ENCODE measurements at regions not wholly inside any gene's neighbourhood (a gene's known extent, or its start where the extent isn't known, plus 50 kb on each side); places are given as distances from the start of the nearest gene placed in this dataset.

GRCh38 chr10:36736311-36736710, 389.1 kb upstream of the ANKRD30A start:
- WGBS, 2 experiments (ENCODE audit: extremely low coverage in 1 of 2, insufficient coverage in 1 of 2, insufficient read length in 1 of 2, insufficient replicate concordance in 2 of 2, low coverage in 1 of 2, low lambda C conversion rate in 2 of 2, missing lambda C conversion rate in 1 of 2) = 89% methylated on average over 1 of the region's 1 CpG; no CpG with 5 or more reads in 1 of the 2 experiments
- Histone ChIP-seq H4K5ac (ENCODE audit: insufficient read length, low read depth, low read length) (no peak overlapping the region), H3K36me3 (ENCODE audit: control insufficient read depth in 2 of 4, insufficient read depth in 4 of 4, low read length in 3 of 4) (no peaks in the 10 kb centered on the region), H3K9me3 (ENCODE audit: insufficient read depth in 2 of 2, low read depth in 1 of 2, low read length in 1 of 2) (no peaks in the 10 kb centered on the region; a peak in 1 of 4 replicates), H2BK120ac (replicated peaks; ENCODE audit: low read depth, low read length) (no peak overlapping the region), H4K91ac (replicated peaks; ENCODE audit: insufficient read length, low read length) (no peak overlapping the region), H3K23ac (ENCODE audit: insufficient read length) (no peak overlapping the region), H2BK5ac (ENCODE audit: low read depth, low read length) (no peak overlapping the region), H3K14ac (ENCODE audit: insufficient read length) (no peak overlapping the region), H3K23me2 (ENCODE audit: low read depth, low read length) (no peaks in the 10 kb centered on the region; the same call in 1 of the 2 replicates), H3K4me1 (replicated peaks in 1 of 4; ENCODE audit: control insufficient read depth in 3 of 4, insufficient read depth in 4 of 4, low read length in 3 of 4) (no peaks in the 10 kb centered on the region), H2AFZ (ENCODE audit: low read length) (no peak overlapping the region), H3K9ac (replicated peaks in 1 of 4; ENCODE audit: extremely low read depth in 1 of 4, low read depth in 3 of 4, low read length in 3 of 4) (no peak overlapping the region), H2BK12ac (ENCODE audit: low read depth, low read length) (no peak overlapping the region), H3K4ac (replicated peaks; ENCODE audit: insufficient read length, low read depth, low read length) (no peak overlapping the region), H3K18ac (ENCODE audit: extremely low read depth, low read length) (no peak overlapping the region), H3K79me2 (ENCODE audit: control insufficient read depth in 1 of 2, insufficient read depth in 2 of 2, low read length in 2 of 2) (no peaks in the 10 kb centered on the region), H2BK20ac (ENCODE audit: low read length) (no peak overlapping the region), H3K79me1 (ENCODE audit: low read depth, low read length) (no peaks in the 10 kb centered on the region), H3K27ac (ENCODE audit: low read depth, low read length) (no peak overlapping the region), H2AK5ac (ENCODE audit: low read depth, low read length) (no peak overlapping the region), H4K20me1 (replicated peaks in 1 of 2; ENCODE audit: control insufficient read depth in 1 of 2, insufficient read depth in 2 of 2, low read length in 2 of 2) (no peaks in the 10 kb centered on the region), H3K56ac (replicated peaks; ENCODE audit: insufficient read length, low read depth, low read length) (no peak overlapping the region), H4K8ac (ENCODE audit: extremely low read depth, insufficient read depth, low read length) (no peak overlapping the region), H2BK15ac (ENCODE audit: low read length) (no peak overlapping the region), H3K27me3 (replicated peaks in 1 of 4; ENCODE audit: control insufficient read depth in 3 of 4, extremely low read depth in 1 of 4, insufficient read depth in 3 of 4, low read length in 3 of 4) (no peaks in the 10 kb centered on the region), H3K4me3 (ENCODE audit: extremely low read depth in 1 of 4, insufficient read depth in 2 of 4, low read depth in 3 of 4, low read length in 4 of 4) (no peak overlapping the region), H3K4me2 (ENCODE audit: insufficient read depth in 1 of 2, low read depth in 2 of 2, low read length in 2 of 2) (no peak overlapping the region)
- DNase-seq (ENCODE audit: low read depth in 1 of 2, low spot score in 2 of 2) (no peak), FAIRE-seq (no peak)
- CTCF ChIA-PET (ENCODE audit: partially characterized antibody) = no interaction called here
- TF ChIP-seq SP2 (IDR thresholded peaks at IDR 0.05; ENCODE audit: low read length) = no peak
- TF ChIP-seq GABPA (IDR thresholded peaks at IDR 0.05; ENCODE audit: borderline replicate concordance, insufficient read depth, low read length) = no peak
- TF ChIP-seq CREB1 (IDR thresholded peaks at IDR 0.05) = no peak
- TF ChIP-seq, protein P1, sequence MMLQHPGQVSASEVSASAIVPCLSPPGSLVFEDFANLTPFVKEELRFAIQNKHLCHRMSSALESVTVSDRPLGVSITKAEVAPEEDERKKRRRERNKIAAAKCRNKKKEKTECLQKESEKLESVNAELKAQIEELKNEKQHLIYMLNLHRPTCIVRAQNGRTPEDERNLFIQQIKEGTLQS (IDR thresholded peaks at IDR 0.05; ENCODE audit: insufficient read depth, low read depth, low read length) = no peak
- no peak for TF ChIP-seq TEAD4 (IDR thresholded peaks at IDR 0.05; ENCODE audit: low read depth, low read length)
- TF ChIP-seq SAP30 (IDR thresholded peaks at IDR 0.05; ENCODE audit: insufficient read depth, insufficient replicate concordance, low read length) = no peak
- no peak for TF ChIP-seq TCF12 (IDR thresholded peaks at IDR 0.05; ENCODE audit: low read depth, low read length)
- no peak for TF ChIP-seq EZH2 (IDR thresholded peaks at IDR 0.05; ENCODE audit: low read depth, low read length, severe bottlenecking)
- no peak for TF ChIP-seq CBX5 (IDR thresholded peaks at IDR 0.05; ENCODE audit: low read depth, low read length)
- no peak for TF ChIP-seq ZNF274 (IDR thresholded peaks at IDR 0.05; ENCODE audit: borderline replicate concordance, extremely low read depth, low read length)
- TF ChIP-seq POLR2AphosphoS5 (IDR thresholded peaks at IDR 0.05; ENCODE audit: low read depth, low read length) = no peak
- TF ChIP-seq MAX (IDR thresholded peaks at IDR 0.05) = no peak
- TF ChIP-seq CHD1 (IDR thresholded peaks at IDR 0.05; ENCODE audit: low read depth, low read length) = no peak
- no peak for TF ChIP-seq SUZ12 (IDR thresholded peaks at IDR 0.05; ENCODE audit: low read length)
- TF ChIP-seq JUN (IDR thresholded peaks at IDR 0.05; ENCODE audit: low read depth, low read length) = no peak
- no peak for TF ChIP-seq SP1 (IDR thresholded peaks at IDR 0.05; ENCODE audit: low read depth, low read length)
- POLR2A ChIA-PET (ENCODE audit: partially characterized antibody) = no interaction called here
